Left lung (tissue), 4 donors: ENCODE measurements at regions not wholly inside any gene's neighbourhood (a gene's known extent, or its start where the extent isn't known, plus 50 kb on each side); places are given as distances from the start of the nearest gene placed in this dataset.

ENCODE experiments used
- ATAC-seq: fragments of 200-7000 bp; cut with Tn5 transposase; one replicate; pipeline ENCODE4 v1.9.1; 2020; ENCODE audit warnings: moderate library complexity
- DNase-seq, 4 donors: peaks; one replicate each; pipeline ENCODE4 v3.0.0-alpha.2; 2013 to 2020
- H3K27ac ChIP-seq, 2 donors: fragments of 200-600 bp; sonication (generic) in 1 of 2; one replicate each; pipeline versions ENCODE4 v1.5.0 to v1.8.0; 2020 to 2021
- H3K27me3 ChIP-seq, 2 donors: fragments of 200-600 bp; sonication (generic) in 1 of 2; one replicate each; pipeline versions ENCODE4 v1.5.0 to v1.8.0; 2020 to 2021
- H3K36me3 ChIP-seq, 2 donors: fragments of 200-600 bp; sonication (generic) in 1 of 2; one replicate each; pipeline versions ENCODE4 v1.5.0 to v1.8.0; 2020 to 2021
- H3K4me1 ChIP-seq, 2 donors: fragments of 200-600 bp; one replicate each; pipeline ENCODE4 v1.8.0; 2021
- H3K4me3 ChIP-seq, 2 donors: fragments of 200-600 bp; sonication (generic) in 1 of 2; one replicate each; pipeline versions ENCODE4 v1.5.0 to v1.8.0; 2020 to 2021; ENCODE audit warnings: mild to moderate bottlenecking in 1 of 2
- H3K9me3 ChIP-seq, 2 donors: fragments of 200-600 bp; sonication (generic) in 1 of 2; one replicate each; pipeline versions ENCODE4 v1.5.0 to v1.8.0; 2020 to 2021
- intact Hi-C, 2 donors: fragments of 100-400 bp; cut with DNase I; formaldehyde crosslinking; loops; one replicate each; pipeline versions ENCODE4 v1.11.2 to v1.14.2; 2022
- TF ChIP-seq, protein P1 (sequence below), 2 donors: fragments of 200-600 bp; sonication (generic) in 1 of 2; IDR thresholded peaks; one replicate each; pipeline versions ENCODE4 v1.5.0 to v1.8.0; 2021; ENCODE audit warnings: antibody characterized with exemption in 2 of 2
- donor health status: DM: no; HTN: yes; CAD: no.
- donor health status: DM: no; HTN: no; CAD: no.

DNA sequence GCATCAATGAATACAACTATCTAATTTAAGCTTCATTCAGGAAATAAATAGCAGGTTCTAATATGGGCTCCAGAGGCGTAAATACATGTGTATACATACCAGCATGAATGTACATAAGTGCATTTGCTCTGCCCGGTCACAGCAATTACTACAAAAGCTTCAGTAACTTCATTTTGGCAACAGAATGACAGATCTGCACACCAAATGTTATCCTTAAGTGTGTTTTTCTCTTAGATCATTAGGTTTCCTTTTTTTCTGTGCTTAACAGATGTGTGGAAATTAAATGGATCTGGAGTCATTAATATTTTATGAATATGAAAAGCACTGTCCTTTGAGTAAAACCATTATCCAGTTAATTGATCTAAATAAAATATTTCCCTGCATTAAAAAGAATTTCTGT, 159.0 kb upstream of the MEOX2 start:
- Histone ChIP-seq H3K27ac (no peak overlapping the region), H3K4me3 (no peak overlapping the region), H3K4me1 (no peaks in the 10 kb centered on the region), H3K36me3 (no peaks in the 10 kb centered on the region), H3K9me3 (peaks cover 0 to 1% of the 10 kb centered on the region in 2 donors), H3K27me3 (no peaks in the 10 kb centered on the region)
- intact Hi-C loops, result no loop called here
- TF ChIP-seq, protein P1, sequence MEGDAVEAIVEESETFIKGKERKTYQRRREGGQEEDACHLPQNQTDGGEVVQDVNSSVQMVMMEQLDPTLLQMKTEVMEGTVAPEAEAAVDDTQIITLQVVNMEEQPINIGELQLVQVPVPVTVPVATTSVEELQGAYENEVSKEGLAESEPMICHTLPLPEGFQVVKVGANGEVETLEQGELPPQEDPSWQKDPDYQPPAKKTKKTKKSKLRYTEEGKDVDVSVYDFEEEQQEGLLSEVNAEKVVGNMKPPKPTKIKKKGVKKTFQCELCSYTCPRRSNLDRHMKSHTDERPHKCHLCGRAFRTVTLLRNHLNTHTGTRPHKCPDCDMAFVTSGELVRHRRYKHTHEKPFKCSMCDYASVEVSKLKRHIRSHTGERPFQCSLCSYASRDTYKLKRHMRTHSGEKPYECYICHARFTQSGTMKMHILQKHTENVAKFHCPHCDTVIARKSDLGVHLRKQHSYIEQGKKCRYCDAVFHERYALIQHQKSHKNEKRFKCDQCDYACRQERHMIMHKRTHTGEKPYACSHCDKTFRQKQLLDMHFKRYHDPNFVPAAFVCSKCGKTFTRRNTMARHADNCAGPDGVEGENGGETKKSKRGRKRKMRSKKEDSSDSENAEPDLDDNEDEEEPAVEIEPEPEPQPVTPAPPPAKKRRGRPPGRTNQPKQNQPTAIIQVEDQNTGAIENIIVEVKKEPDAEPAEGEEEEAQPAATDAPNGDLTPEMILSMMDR (IDR thresholded peaks at IDR 0.05), result no peak
- no peak for DNase-seq
- ATAC-seq, result no peak

DNA sequence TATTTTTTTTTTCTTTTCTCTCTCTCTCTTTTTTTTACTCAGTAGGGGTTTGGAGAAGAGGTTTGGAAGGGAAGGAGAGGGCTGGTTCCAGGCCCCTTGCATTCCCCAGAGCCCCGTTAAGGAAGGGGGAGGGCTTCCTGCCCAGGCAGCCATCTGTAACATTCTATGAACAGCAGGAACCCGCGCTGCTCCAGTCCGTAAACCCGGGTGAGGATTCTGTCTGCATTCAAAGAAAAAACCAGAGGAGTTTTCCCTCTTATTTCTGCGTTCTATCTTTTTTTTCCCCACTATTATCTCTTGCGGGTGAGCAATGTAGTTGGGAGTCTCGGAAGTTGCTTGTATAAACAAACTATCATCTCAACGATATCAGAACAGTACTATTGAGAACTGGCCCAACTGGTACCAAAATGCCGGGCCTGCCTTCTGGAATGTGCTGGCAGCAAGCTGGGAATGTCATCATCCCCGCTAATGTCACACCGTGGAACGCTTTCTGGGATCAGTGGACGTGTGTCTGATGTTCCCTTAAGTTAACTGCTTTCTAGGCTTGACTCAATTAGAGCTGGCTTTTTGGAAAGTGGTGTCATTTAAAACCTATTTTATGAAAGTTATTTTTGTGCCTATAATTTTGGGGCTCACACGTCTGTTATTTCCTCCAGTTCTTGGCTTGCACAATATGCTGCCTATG, 153.1 kb upstream of the MEOX2 start:
- peak in 3 of 4 donors; percentile 30 to 68 (median 34) for DNase-seq
- TF ChIP-seq, protein P1 (IDR thresholded peaks at IDR 0.05), result no peak

DNA sequence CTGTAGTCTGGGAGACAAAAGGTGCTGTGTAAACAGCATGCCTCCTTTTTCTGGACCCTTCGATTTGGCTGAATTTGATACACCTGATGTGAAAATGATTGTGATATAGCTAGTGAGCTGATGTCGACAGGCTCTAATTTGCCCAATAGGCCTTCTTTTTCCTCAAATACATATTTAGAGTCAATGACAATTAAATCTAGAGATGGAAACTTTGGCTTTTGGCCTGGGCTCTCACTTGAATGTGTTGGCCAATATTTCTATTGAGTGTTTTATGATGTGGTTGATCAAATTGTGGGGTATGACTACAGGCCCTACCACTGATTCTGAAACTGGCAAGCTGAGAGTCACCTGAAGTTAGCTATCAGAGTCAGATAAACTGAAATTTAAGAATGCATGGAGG, 151.8 kb upstream of the MEOX2 start:
- no peaks in the 10 kb centered on the region for H3K9me3 ChIP-seq
- intact Hi-C loops, result no loop called here
- no peaks in the 10 kb centered on the region for H3K36me3 ChIP-seq
- no peaks in the 10 kb centered on the region for H3K27me3 ChIP-seq
- DNase-seq, result no peak
- no peak for ATAC-seq
- TF ChIP-seq, protein P1 (IDR thresholded peaks at IDR 0.05), result no peak
- H3K27ac ChIP-seq, result no peak overlapping the region
- H3K4me3 ChIP-seq, result no peak overlapping the region
- H3K4me1 ChIP-seq, result no peaks in the 10 kb centered on the region

More for the DNA sequence above, 153.1 kb upstream of the MEOX2 start:
- Histone ChIP-seq H3K27me3 (no peaks in the 10 kb centered on the region), H3K9me3 (peaks cover 0 to 1% of the 10 kb centered on the region in 2 donors), H3K36me3 (no peaks in the 10 kb centered on the region), H3K4me3 (no peak overlapping the region), H3K4me1 (no peaks in the 10 kb centered on the region), H3K27ac (peak overlapping the region; percentile 26 to 63)
- peak; percentile 53 for ATAC-seq
- intact Hi-C loops, result no loop called here

DNA sequence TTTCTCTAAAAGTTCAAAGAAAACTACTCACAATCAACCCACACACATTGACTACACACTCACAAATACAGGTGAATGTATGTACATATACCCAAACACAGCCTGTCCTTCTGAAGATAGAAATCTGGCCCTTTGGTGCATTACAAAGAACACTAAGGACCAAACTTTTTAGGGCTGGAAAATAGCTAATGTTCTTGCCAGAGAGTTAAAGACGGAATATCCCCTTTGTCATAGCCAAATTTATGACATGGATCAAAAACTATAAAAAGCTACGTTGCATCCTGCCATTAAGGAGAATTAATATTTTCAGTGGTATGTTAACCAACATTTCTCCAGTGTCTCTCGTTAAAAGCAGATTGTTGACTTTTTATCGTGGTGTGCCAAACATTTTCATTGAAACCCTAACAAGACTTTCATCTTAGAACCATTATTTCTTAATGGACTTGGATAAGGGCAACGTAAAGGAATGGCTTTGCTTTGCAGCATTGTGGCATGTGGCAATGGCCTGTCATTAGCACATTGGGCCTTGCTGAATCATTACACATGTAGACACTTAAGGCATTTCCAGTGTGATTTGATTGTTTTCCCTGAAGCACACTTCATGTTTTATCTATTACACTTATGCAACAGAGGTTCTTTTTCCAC, 150.9 kb upstream of the MEOX2 start:
- H3K27me3 ChIP-seq, result no peaks in the 10 kb centered on the region
- no peaks in the 10 kb centered on the region for H3K4me1 ChIP-seq
- H3K27ac ChIP-seq, result peak overlapping the region in 1 of 2 donors; percentile 2
- DNase-seq, result peak in 2 of 4 donors; percentile 77 to 83
- H3K4me3 ChIP-seq, result no peak overlapping the region
- no peaks in the 10 kb centered on the region for H3K36me3 ChIP-seq
- intact Hi-C loops, result no loop called here
- H3K9me3 ChIP-seq, result no peaks in the 10 kb centered on the region
- TF ChIP-seq, protein P1 (IDR thresholded peaks at IDR 0.05), result no peak
- ATAC-seq, result no peak

DNA sequence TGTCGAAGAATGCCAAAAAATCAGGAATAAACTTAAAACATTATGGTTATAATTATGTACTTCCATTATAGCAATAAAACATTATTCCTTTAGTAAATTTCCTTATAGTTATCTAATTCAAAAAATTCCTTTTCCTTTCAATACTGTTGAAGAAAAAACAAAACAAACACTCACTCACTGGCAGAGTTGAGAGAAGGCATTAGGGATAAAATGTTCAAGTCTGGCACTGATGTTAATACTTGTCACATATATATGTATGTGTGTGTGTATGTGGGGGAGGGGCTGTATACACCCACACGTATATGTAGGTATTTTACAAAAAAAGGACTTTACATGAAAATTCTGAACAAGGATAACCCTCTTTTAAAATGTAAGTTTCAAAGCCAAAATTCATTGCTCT, 150.2 kb upstream of the MEOX2 start:
- no peak for DNase-seq
- no peak for ATAC-seq
- Histone ChIP-seq H3K36me3 (no peaks in the 10 kb centered on the region), H3K27ac (peak overlapping the region in 1 of 2 donors; percentile 2), H3K9me3 (no peaks in the 10 kb centered on the region), H3K4me1 (no peaks in the 10 kb centered on the region), H3K27me3 (no peaks in the 10 kb centered on the region), H3K4me3 (no peak overlapping the region)
- TF ChIP-seq, protein P1 (IDR thresholded peaks at IDR 0.05), result no peak
- intact Hi-C loops, result no loop called here
